Anterior cingulate cortex (tissue), 58 donors: ENCODE measurements at regions not wholly inside any gene's neighbourhood (a gene's known extent, or its start where the extent isn't known, plus 50 kb on each side); places are given as distances from the start of the nearest gene placed in this dataset.
"Not testable (repeated sequence)": the region's sequence is repeated elsewhere in the genome, so short reads cannot be mapped to it uniquely, and the experiment has no call there.

Source experiments
- DNase-seq, 58 donors: peaks; one replicate each; lab custom pipeline; 2025; lab: John Stamatoyannopoulos, UW

DNA sequence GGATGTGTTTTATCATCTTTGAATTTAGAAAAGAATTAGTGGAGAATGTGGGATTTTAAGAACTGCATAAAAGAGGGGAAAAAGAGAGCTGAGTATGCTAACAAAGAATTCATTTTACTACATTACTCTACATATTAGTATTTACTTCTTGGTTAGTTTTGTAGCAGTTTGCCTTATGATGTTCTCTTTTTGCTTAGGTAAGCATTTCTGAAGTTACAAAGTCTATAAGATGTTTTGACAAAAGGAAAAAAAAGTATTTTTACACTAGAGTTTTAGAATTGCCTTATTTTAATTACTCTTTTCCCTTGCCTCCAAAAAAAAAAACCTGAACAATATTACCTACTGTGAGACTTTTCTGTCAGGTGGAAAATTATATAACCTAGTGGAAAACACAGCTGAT, 739.5 kb upstream of the SLC39A10 start:
- DNase-seq: no peak

DNA sequence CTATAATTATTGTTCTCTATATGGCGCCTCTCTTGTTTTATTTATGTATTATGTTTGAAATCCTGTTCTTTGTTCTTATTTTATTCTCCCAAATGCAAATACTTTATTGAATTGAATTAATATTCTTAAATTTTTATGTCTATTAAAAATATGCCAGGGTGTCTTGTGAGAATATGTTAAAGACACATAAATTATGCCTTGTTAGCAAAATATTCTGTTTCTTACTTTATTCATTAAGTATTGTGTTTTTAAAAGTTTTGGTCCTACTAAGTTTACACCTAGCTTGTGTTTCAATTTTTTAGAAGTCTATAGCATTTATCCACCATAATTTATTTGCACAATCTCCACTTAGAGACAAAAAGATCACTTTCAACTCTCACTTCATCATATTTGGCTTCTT, 741.5 kb upstream of the SLC39A10 start:
- DNase-seq: no peak

GRCh38 chr2:194907569-194907968, 749.5 kb upstream of the SLC39A10 start:
- no peak for DNase-seq

- no peak for DNase-seq
Measured at GRCh38 chr2:194896871-194897270, 760.2 kb upstream of the SLC39A10 start.

- no peak for DNase-seq
Measured at GRCh38 chr2:194883711-194884110, 773.3 kb upstream of the SLC39A10 start.

DNA sequence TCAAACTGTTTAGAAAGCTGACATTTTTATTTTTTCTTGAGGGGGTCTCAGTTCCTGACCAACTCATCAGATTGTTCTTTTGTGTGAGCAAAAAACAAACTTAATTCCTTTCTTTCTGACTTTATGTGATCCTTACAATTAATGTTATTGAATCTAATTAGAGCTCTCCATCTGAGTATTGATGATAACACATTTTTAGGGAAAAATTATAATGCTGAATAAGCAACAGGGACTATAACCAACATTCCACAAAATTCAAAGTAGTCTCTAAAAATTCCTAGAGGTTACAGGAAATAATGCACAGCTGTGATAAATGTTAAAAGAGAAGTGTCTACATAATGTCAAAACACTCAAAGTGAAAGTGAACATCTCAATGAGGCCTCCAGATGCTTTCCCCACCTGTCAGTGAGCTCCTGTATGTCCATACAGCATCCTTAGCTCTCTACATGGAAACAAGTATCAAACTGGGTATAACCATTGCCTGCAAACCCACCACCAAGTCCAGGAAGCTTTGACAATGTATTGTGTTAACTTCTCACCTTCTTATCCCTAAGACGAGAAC, 786.0 kb upstream of the SLC39A10 start:
- DNase-seq: no peak

- no peak for DNase-seq
Measured at GRCh38 chr2:194867328-194867727, 789.7 kb upstream of the SLC39A10 start.

GRCh38 chr2:194854941-194855340, 802.1 kb upstream of the SLC39A10 start:
- DNase-seq: no peak

- no peak for DNase-seq
Measured at GRCh38 chr2:194842871-194843270, 814.2 kb upstream of the SLC39A10 start.

- DNase-seq: not testable (repeated sequence)
Measured at GRCh38 chr2:194834371-194834770, 822.7 kb upstream of the SLC39A10 start.

DNA sequence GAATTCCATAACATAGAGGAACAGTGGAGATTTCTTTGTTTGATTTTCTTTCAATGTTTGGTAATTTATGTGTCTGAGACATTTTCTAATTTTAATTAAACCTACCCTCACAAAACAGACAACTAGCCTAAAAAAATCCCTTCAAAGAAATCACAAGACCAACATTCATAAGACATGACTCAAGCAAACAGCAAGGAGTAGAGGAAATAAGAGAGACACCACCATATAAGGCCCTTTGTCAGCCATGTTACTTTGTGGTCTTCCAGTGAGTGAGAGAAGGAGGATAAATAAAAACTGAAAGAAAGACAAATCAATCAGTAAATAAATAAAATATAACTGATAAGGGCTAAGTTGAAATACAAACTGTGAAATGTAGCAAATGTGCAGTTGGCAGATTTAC, 830.8 kb upstream of the SLC39A10 start:
- no peak for DNase-seq

GRCh38 chr2:194824450-194824849, 832.6 kb upstream of the SLC39A10 start:
- no peak for DNase-seq

GRCh38 chr2:194822657-194823056, 834.4 kb upstream of the SLC39A10 start:
- no peak for DNase-seq

- DNase-seq: no peak
Measured at GRCh38 chr2:194822097-194822496, 834.9 kb upstream of the SLC39A10 start.

- no peak for DNase-seq
Measured at GRCh38 chr2:194819367-194819766, 837.7 kb upstream of the SLC39A10 start.

DNA sequence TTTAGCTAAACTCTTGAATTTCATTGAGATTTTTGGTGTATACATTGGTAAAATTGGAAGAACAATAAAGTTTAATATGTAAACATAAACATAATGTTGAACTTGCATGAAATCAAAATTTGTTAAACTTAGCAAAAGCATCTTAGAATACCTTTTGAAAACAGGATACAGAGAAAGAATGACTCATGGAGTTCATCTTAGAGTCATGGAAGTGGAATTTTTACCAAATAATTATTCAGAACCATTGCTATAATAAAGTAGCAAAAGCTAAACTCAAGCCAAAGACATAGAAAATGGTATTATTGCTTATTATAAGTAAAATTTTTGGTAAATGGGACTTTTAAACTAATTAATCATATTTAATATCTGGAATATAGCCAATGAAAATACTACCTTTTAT, 841.6 kb upstream of the SLC39A10 start:
- no peak for DNase-seq

GRCh38 chr2:194802589-194802988, 854.4 kb upstream of the SLC39A10 start:
- DNase-seq: no peak

GRCh38 chr2:194787071-194787470, 870.0 kb upstream of the SLC39A10 start:
- DNase-seq: not testable (repeated sequence)

GRCh38 chr2:194771394-194771793, 885.6 kb upstream of the SLC39A10 start:
- DNase-seq: not testable (repeated sequence)

DNA sequence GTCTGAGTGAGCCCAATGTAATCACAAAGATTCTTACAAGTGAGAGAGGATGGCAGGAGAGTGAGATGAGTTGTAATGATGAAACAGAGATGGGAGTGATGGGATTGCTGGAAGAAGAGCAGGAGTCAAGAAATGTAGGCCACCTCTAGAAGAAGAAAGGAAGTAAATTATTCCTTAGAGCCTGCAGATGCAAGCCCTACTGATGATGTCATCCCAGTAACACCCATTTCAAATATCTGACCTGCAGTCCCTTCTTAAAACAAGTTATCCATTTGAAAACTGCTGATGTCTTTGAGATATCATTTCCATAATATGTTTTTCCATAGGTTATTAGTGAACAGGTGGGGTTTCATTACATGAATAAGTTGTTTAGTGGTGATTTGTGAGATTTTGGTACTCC, 888.0 kb upstream of the SLC39A10 start:
- no peak for DNase-seq

- peak in 4 of 58 donors; percentile 0 to 1 (median 1) for DNase-seq
Measured at GRCh38 chr2:194765723-194766122, 891.3 kb upstream of the SLC39A10 start.

- DNase-seq: no peak
Measured at GRCh38 chr2:194750926-194751325, 906.1 kb upstream of the SLC39A10 start.

GRCh38 chr2:194745557-194746146, 911.4 kb upstream of the SLC39A10 start:
- no peak for DNase-seq
